NAMALWA (cell line): ENCODE measurements at regions not wholly inside any gene's neighbourhood (a gene's known extent, or its start where the extent isn't known, plus 50 kb on each side); places are given as distances from the start of the nearest gene placed in this dataset.

Source experiments
- DNase-seq: peaks from one replicate; pipeline ENCODE4 v3.0.0-alpha.2; 2015; ENCODE audit warnings: low spot score

GRCh38 chr3:76627236-76627635, 412.7 kb upstream of the ROBO2 start:
- DNase-seq: no peak

- DNase-seq: no peak
These were observed 408.6 kb upstream of the ROBO2 start for GRCh38 chr3:76631251-76631650.

DNA sequence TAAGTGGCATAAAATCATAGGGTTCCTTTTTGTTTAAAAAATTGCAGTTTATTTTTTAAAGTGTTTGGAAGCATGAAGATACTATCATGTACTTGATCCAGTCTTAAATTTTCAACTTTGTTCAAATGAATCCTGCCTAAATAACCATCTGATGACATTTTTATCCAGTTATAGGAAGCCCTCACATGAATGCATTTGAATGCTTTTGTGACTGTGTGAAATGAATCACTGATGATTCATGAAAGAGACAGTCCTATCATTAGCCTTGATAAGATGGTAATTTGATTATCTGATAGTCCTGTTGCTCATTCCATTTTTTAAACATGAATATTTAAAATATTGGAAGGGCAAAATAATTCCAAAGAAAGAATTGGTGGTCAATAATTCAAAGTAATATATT, 401.9 kb upstream of the ROBO2 start:
- no peak for DNase-seq

- no peak for DNase-seq
These were observed 396.1 kb upstream of the ROBO2 start for GRCh38 chr3:76643623-76644304.

DNA sequence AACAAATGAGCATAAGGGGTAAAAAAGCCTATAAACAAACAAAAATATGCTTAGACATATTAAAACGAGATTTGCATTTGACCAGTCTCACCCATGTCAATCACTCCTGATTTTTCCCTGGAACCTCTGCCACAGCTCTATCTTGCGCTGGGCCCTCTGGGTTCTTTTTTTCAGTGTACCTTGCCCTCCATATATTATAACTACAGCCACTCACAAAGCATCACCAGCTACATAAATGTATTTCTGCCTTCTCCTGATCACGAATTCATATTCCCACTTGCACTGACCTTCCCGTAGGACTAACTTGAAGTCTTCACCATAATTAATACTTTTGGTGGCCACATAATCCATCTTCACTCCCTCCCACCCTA, 395.6 kb upstream of the ROBO2 start:
- no peak for DNase-seq

GRCh38 chr3:76645724-76646123, 394.2 kb upstream of the ROBO2 start:
- no peak for DNase-seq

GRCh38 chr3:76646921-76647562, 392.9 kb upstream of the ROBO2 start:
- DNase-seq: no peak

GRCh38 chr3:76651784-76652183, 388.1 kb upstream of the ROBO2 start:
- no peak for DNase-seq

DNA sequence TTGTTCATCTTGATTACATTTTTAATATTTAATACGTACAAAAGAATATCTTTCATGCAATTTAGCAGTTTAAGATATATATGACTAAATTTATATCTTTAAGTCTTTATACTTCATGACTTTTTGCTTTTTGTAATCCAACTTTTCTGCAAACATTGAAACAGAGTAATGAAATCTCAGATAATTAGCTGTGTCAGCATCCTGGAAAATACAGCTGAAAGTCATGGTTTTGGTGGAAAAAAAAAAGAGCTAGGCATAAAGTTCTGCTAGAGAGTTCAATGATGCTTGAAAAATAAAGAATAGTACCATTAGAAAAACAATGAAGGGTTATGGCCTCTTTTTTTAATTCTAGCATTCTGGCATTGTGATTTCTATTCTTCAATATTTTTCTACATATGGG, 387.4 kb upstream of the ROBO2 start:
- no peak for DNase-seq

DNA sequence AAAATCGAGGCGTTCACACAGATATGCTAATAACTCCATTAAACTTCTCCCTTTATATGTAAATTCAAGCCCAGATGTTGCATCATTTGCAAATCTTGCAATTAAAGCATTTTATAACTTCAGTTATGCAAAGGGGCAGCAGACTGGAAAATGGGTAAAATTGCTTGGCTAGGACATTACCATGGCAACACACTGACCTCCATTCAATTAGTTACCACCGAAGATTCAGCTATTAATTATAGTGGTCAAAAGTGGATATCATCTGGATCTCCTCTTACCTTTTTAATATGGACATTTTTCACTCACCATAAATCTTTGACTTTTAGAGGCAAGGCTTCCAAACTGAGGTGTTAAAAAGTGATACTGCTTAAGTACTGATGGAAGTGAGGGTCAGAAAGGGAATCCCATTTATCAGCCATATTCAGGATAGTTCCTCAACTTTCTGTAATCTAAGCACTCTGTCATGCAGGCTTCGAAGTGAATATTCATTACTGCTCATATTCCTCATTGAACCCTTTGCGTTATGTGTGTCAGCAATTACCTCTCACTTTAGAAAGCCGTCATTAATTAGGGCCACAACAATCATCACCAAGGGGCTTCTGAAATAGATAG, 386.2 kb upstream of the ROBO2 start:
- no peak for DNase-seq

- no peak for DNase-seq
These were observed 383.3 kb upstream of the ROBO2 start for GRCh38 chr3:76656531-76657070.

- no peak for DNase-seq
These were observed 382.0 kb upstream of the ROBO2 start for GRCh38 chr3:76657909-76658308.

DNA sequence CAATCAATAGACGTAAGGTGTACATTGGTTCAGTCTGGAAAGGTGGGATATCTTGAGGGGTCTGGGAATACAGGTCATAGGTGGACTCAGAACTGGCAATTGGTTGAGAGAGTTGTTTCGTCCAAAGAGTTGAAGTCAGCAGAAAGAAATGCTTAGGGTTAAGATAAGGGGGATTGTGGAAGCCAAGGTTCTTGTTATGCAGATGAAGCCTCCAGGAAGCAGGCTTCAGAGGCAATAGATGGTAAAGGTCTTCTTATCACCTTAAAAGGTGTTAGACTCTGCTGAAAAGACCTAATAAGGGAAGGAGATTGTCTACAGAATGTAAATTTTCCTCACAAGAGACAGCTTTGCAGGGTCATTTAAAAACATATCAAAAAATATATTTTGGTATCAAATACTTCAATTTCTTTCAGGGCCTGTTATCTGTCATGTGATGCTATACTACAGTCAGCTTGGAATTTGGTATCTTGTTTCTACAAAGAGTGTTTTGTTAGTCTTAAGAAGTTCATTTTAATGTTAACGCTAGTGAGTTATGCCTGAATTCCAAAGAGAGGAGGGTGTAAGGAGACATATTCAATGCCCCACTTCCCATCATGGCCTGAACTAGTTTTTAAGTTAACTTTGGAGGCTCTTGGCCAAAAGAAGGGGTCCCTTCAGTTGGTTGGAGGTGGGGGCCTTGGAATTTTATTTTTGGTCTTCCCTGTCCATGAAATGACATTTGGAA, 378.2 kb upstream of the ROBO2 start:
- no peak for DNase-seq

- no peak for DNase-seq
These were observed 375.1 kb upstream of the ROBO2 start for GRCh38 chr3:76664816-76665215.

GRCh38 chr3:76668653-76669052, 371.2 kb upstream of the ROBO2 start:
- no peak for DNase-seq

- DNase-seq: no peak
These were observed 370.6 kb upstream of the ROBO2 start for GRCh38 chr3:76669322-76669721.

GRCh38 chr3:76673171-76673570, 366.7 kb upstream of the ROBO2 start:
- DNase-seq: no peak

- DNase-seq: no peak
These were observed 360.4 kb upstream of the ROBO2 start for GRCh38 chr3:76679541-76679940.

GRCh38 chr3:76683256-76683655, 356.6 kb upstream of the ROBO2 start:
- no peak for DNase-seq

DNA sequence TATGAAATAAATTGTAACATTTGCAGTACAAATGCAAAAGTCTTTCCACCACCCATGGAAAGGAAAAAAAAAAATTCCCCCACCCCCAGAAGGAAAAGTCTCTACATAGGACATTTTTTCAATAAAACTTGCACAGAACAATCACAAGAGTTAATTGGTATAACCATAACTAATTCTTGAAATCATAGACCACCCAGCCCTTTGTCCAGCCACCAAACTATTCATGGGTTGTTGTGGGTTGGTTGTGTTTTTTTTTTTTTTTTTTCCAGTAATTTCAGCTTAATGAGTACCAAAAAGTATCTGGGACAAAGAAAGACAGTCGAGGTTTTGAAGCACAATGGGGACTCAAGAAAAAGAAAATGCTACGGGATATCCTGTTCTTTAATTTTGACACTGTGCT, 355.0 kb upstream of the ROBO2 start:
- no peak for DNase-seq

- DNase-seq: no peak
These were observed 354.0 kb upstream of the ROBO2 start for GRCh38 chr3:76685858-76686257.

DNA sequence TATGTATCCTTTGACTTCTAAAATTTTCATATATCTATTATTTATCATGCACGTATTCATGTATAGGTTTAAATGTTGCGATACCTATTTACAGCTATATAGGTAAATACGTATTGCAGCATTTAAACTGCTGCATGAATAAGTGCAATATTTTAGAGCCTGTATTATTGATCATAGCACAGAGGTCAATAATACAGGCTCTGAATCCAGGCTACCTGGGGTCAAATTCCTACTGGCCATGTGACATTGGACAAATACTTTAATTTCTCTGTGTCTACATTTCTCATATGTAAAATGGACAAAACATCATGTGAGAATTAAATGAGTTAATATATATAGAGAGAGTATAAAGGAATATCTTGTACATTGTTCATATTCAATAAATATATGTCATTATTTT, 352.9 kb upstream of the ROBO2 start:
- no peak for DNase-seq

DNA sequence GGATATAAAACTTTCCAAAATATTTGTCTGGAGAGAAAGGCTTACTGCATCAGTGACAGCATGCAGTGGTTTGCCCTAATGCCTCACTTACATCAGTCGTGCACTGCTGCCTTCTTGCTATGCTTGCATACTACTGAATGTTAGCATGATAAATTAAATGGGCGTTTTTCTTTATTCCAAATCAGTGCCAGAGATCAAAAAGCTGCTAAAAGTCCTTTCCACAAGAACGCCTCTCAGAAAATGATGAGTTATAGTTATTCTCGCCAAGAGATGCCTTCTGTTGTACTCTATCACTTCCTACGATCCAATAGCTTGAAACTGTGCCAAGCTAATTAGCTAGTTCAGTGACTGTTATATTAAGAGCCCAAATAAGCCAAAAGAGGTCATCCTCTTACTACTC, 345.8 kb upstream of the ROBO2 start:
- no peak for DNase-seq
